ENCODE measurements at regions not wholly inside any gene's neighbourhood (a gene's known extent, or its start where the extent isn't known, plus 50 kb on each side); places are given as distances from the start of the nearest gene placed in this dataset.

DNA sequence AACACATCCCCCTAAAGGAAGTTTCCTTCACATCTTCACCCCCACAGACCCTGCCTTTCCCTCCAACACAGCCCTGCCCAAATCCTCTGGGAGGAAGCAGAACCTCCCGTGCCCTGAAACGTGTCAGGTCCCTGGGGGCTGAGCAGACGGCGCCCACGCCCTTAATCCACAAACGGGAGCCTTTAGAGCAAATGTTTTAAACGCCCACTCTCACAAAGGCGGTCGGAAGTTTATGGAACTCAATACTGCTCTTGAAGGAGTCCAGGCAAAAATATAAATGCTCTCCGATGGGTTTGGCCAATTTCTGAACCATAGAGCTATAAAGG, 237.1 kb upstream of the AFDN start:
- no peak for DNase-seq

DNA sequence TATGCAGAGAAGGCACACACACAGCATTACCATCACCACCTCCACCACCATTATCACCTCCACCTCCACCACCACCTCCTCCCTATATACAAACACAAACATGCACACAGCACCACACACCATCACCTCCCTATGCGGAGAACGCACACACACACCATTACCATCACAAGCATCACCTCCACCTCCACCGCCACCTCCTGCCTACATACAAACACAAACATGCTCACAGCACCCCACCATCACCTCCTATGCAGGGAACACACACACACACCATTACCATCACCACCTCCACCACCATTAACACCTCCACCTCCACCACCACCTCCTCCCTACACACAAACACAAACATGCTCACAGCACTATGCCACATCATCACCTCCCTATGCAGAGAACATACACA, 236.5 kb upstream of the AFDN start:
- DNase-seq, result no peak

Data from CD4-positive, alpha-beta T cell treated with Interleukin-4 for 4 hours (primary cell).